Natural killer cell (primary cell): ENCODE measurements at regions not wholly inside any gene's neighbourhood (a gene's known extent, or its start where the extent isn't known, plus 50 kb on each side); places are given as distances from the start of the nearest gene placed in this dataset.

Source experiments
- ATAC-seq, 3 donors: fragments of 150-1000 bp in 2 of 3; fragments of 200-7000 bp in 1 of 3; cut with Tn5 transposase; 1 replicate in 1 of 3; 2 replicates in 2 of 3; pipeline ENCODE4 v1.10.0; 2021; ENCODE audit warnings: mild to moderate bottlenecking in 2 of 3, moderate library complexity in 2 of 3
- DNase-seq, 2 donors: peaks; one replicate each; pipeline versions ENCODE4 v3.0.0 to v3.0.0-alpha.2; 2013 to 2021; ENCODE audit warnings: mixed read lengths in 1 of 2
- H3K27ac ChIP-seq: one replicate; pipeline ENCODE4 v1.5.1; 2013; ENCODE audit warnings: mild to moderate bottlenecking, low read length
- H3K27me3 ChIP-seq: one replicate; pipeline ENCODE4 v1.6.1; 2013; ENCODE audit warnings: low read length; ENCODE audit not compliant: control insufficient read depth, insufficient read depth
- H3K36me3 ChIP-seq: one replicate; pipeline ENCODE4 v1.6.1; 2013; ENCODE audit warnings: low read length; ENCODE audit not compliant: control insufficient read depth, insufficient read depth
- H3K4me1 ChIP-seq: one replicate; pipeline ENCODE4 v1.6.1; 2013; ENCODE audit warnings: low read length; ENCODE audit not compliant: control insufficient read depth, insufficient read depth
- H3K4me3 ChIP-seq: one replicate; pipeline ENCODE4 v1.5.1; 2013; ENCODE audit warnings: low read length
- H3K9me3 ChIP-seq: one replicate; pipeline ENCODE4 v1.6.1; 2013; ENCODE audit warnings: low read length; ENCODE audit not compliant: control insufficient read depth, insufficient read depth
- H3K27ac Mint-ChIP-seq, 2 donors: one replicate each; pipeline ENCODE4 v1.8.0; 2022; ENCODE audit warnings: mild to moderate bottlenecking in 2 of 2, mixed read lengths in 2 of 2, moderate library complexity in 1 of 2
- H3K27me3 Mint-ChIP-seq, 2 donors: one replicate each; pipeline ENCODE4 v1.8.0; 2022; ENCODE audit warnings: low read depth in 2 of 2, mixed read lengths in 2 of 2
- H3K36me3 Mint-ChIP-seq: one replicate; pipeline ENCODE4 v1.8.0; 2022; ENCODE audit warnings: mixed read lengths
- H3K4me1 Mint-ChIP-seq, 2 donors: one replicate each; pipeline ENCODE4 v1.8.0; 2022; ENCODE audit warnings: mixed read lengths in 2 of 2
- H3K4me3 Mint-ChIP-seq: one replicate; pipeline ENCODE4 v1.8.0; 2022; ENCODE audit warnings: mild to moderate bottlenecking, moderate library complexity, mixed read lengths
- H3K9me3 Mint-ChIP-seq, 2 donors: one replicate each; pipeline ENCODE4 v1.8.0; 2022; ENCODE audit warnings: mixed read lengths in 2 of 2
- CTCF ChIP-seq: fragments of 200-600 bp; IDR thresholded peaks from one replicate; pipeline ENCODE4 v1.8.0; 2022; ENCODE audit warnings: antibody characterized with exemption
- WGBS: methylation state at CpG from one replicate; pipeline ENCODE4 v1.1.7; 2013; ENCODE audit warnings: missing lambda C conversion rate; ENCODE audit not compliant: insufficient coverage; 5-methylcytosine and 5-hydroxymethylcytosine counted together
- intact Hi-C: fragments of 100-400 bp; cut with micrococcal nuclease; formaldehyde crosslinking; loops from one replicate; pipeline ENCODE4 v1.14.2; 2022

- DNase-seq (no peak), ATAC-seq (no peak)
- Histone ChIP-seq H3K27me3 (no peaks in the 10 kb centered on the region), H3K36me3 (no peaks in the 10 kb centered on the region), H3K4me3 (no peak overlapping the region), H3K4me1 (no peaks in the 10 kb centered on the region), H3K27ac (no peak overlapping the region), H3K9me3 (no peaks in the 10 kb centered on the region)
- 71% methylated on average over 3 of the region's 3 CpGs for WGBS
- no peak overlapping the region for H3K27ac Mint-ChIP-seq
- H3K4me3 Mint-ChIP-seq, result no peak overlapping the region
- H3K9me3 Mint-ChIP-seq, result peaks cover 5 to 6% of the 10 kb centered on the region in 2 donors
- H3K4me1 Mint-ChIP-seq, result no peaks in the 10 kb centered on the region
- TF ChIP-seq CTCF, result no peak
- intact Hi-C loops, result no loop called here
- H3K36me3 Mint-ChIP-seq, result peaks cover 9% of the 10 kb centered on the region
- H3K27me3 Mint-ChIP-seq, result peaks cover 2 to 19% of the 10 kb centered on the region in 2 donors
Observed at GRCh38 chr10:123323884-123324283, 169.7 kb downstream of the BUB3 start.

- H3K36me3 Mint-ChIP-seq, result peaks cover 9% of the 10 kb centered on the region
- 80% methylated on average over 2 of the region's 2 CpGs for WGBS
- H3K4me3 ChIP-seq, result no peak overlapping the region
- H3K27ac Mint-ChIP-seq, result no peak overlapping the region
- no peak for DNase-seq
- no peak overlapping the region for H3K27ac ChIP-seq
- TF ChIP-seq CTCF, result no peak
- no peak overlapping the region for H3K4me3 Mint-ChIP-seq
- no peaks in the 10 kb centered on the region for H3K4me1 ChIP-seq
- H3K4me1 Mint-ChIP-seq, result no peaks in the 10 kb centered on the region
- H3K27me3 Mint-ChIP-seq, result peaks cover 2 to 20% of the 10 kb centered on the region in 2 donors
- H3K27me3 ChIP-seq, result no peaks in the 10 kb centered on the region
- peaks cover 5 to 6% of the 10 kb centered on the region in 2 donors for H3K9me3 Mint-ChIP-seq
- no peaks in the 10 kb centered on the region for H3K9me3 ChIP-seq
- ATAC-seq, result no peak
- intact Hi-C loops, result no loop called here
- H3K36me3 ChIP-seq, result no peaks in the 10 kb centered on the region
Observed at GRCh38 chr10:123325663-123326190, 171.5 kb downstream of the BUB3 start.

GRCh38 chr10:123326674-123327073, 172.5 kb downstream of the BUB3 start:
- no peak for TF ChIP-seq CTCF
- 88% methylated on average over 1 of the region's 1 CpG for WGBS
- peaks cover 5 to 6% of the 10 kb centered on the region in 2 donors for H3K9me3 Mint-ChIP-seq

GRCh38 chr10:123327450-123327849, 173.2 kb downstream of the BUB3 start:
- intact Hi-C loops, result no loop called here
- Mint-ChIP-seq H3K27ac (no peak overlapping the region), H3K9me3 (peaks cover 5 to 6% of the 10 kb centered on the region in 2 donors), H3K4me3 (no peak overlapping the region), H3K36me3 (peaks cover 9% of the 10 kb centered on the region), H3K27me3 (peaks cover 2 to 20% of the 10 kb centered on the region in 2 donors), H3K4me1 (no peaks in the 10 kb centered on the region)
- H3K4me3 ChIP-seq, result no peak overlapping the region
- no peaks in the 10 kb centered on the region for H3K4me1 ChIP-seq
- DNase-seq, result no peak
- TF ChIP-seq CTCF, result no peak
- no peaks in the 10 kb centered on the region for H3K27me3 ChIP-seq
- 84% methylated on average over 1 of the region's 1 CpG for WGBS
- no peaks in the 10 kb centered on the region for H3K36me3 ChIP-seq
- no peak overlapping the region for H3K27ac ChIP-seq
- no peaks in the 10 kb centered on the region for H3K9me3 ChIP-seq
- ATAC-seq, result no peak

More at GRCh38 chr10:123326674-123327073, 172.5 kb downstream of the BUB3 start:
- Mint-ChIP-seq H3K36me3 (peaks cover 9% of the 10 kb centered on the region), H3K27ac (no peak overlapping the region), H3K27me3 (peaks cover 2 to 20% of the 10 kb centered on the region in 2 donors), H3K4me3 (no peak overlapping the region), H3K4me1 (no peaks in the 10 kb centered on the region)
- intact Hi-C loops, result no loop called here
- Histone ChIP-seq H3K4me1 (no peaks in the 10 kb centered on the region), H3K27me3 (no peaks in the 10 kb centered on the region), H3K27ac (no peak overlapping the region), H3K4me3 (no peak overlapping the region), H3K36me3 (no peaks in the 10 kb centered on the region), H3K9me3 (no peaks in the 10 kb centered on the region)
- ATAC-seq, result no peak
- no peak for DNase-seq
